KMS-11 (cell line): ENCODE measurements at regions not wholly inside any gene's neighbourhood (a gene's known extent, or its start where the extent isn't known, plus 50 kb on each side); places are given as distances from the start of the nearest gene placed in this dataset.

Source experiments
- H2AFZ ChIP-seq: fragments of 200-600 bp; sonication (generic); 2 replicates; pipeline ENCODE4 v1.6.1; 2016; ENCODE audit warnings: antibody characterized with exemption, mixed run types, low read depth
- H3K27ac ChIP-seq: fragments of 200-600 bp; sonication (generic); 2 replicates; pipeline ENCODE4 v1.6.1; 2016; ENCODE audit warnings: mild to moderate bottlenecking, mixed run types
- H3K27me3 ChIP-seq: fragments of 200-600 bp; sonication (generic); 2 replicates; pipeline ENCODE4 v1.6.1; 2017; ENCODE audit warnings: mild to moderate bottlenecking, low read depth, mixed run types, moderate library complexity; ENCODE audit not compliant: insufficient read depth
- H3K36me3 ChIP-seq: fragments of 200-600 bp; sonication (generic); 2 replicates; pipeline ENCODE4 v1.6.1; 2017; ENCODE audit warnings: mild to moderate bottlenecking, mixed run types; ENCODE audit not compliant: insufficient read depth
- H3K4me1 ChIP-seq: fragments of 200-600 bp; sonication (generic); 2 replicates; pipeline ENCODE4 v1.6.1; 2016; ENCODE audit warnings: mild to moderate bottlenecking, low read depth, mixed run types; ENCODE audit not compliant: poor library complexity, severe bottlenecking
- H3K4me2 ChIP-seq: fragments of 200-600 bp; sonication (generic); 2 replicates; pipeline ENCODE4 v1.7.0; 2016; ENCODE audit warnings: mild to moderate bottlenecking, mixed run types
- H3K4me3 ChIP-seq: fragments of 200-600 bp; sonication (generic); IDR thresholded peaks from 2 replicates; pipeline ENCODE4 v1.6.1; 2017; ENCODE audit warnings: low read depth, low read length, mixed read lengths; ENCODE audit not compliant: insufficient read depth
- H3K79me2 ChIP-seq: fragments of 200-600 bp; sonication (generic); 2 replicates; pipeline ENCODE4 v1.6.1; 2016; ENCODE audit warnings: low read depth, mixed run types; ENCODE audit not compliant: insufficient read depth
- H3K9ac ChIP-seq: fragments of 200-600 bp; sonication (generic); 2 replicates; pipeline ENCODE4 v1.6.1; 2016; ENCODE audit warnings: mild to moderate bottlenecking, mixed run types
- H4K20me1 ChIP-seq: fragments of 200-600 bp; sonication (generic); 2 replicates; pipeline ENCODE4 v1.6.1; 2016; ENCODE audit warnings: mild to moderate bottlenecking, mixed run types; ENCODE audit not compliant: insufficient read depth
- CTCF ChIP-seq: fragments of 200-600 bp; sonication (generic); conservative IDR thresholded peaks from 2 replicates; pipeline ENCODE4 v1.6.1; 2017; ENCODE audit warnings: low read depth, mild to moderate bottlenecking, antibody characterized with exemption, low read length, moderate library complexity, mixed read lengths

GRCh38 chr2:147260241-147260640, 584.6 kb upstream of the ACVR2A start:
- H3K4me1 ChIP-seq, result no peaks in the 10 kb centered on the region
- H3K9ac ChIP-seq, result no peak overlapping the region
- no peak overlapping the region for H3K4me3 ChIP-seq
- H2AFZ ChIP-seq, result no peak overlapping the region
- H3K36me3 ChIP-seq, result no peaks in the 10 kb centered on the region
- TF ChIP-seq CTCF, result no peak
- no peak overlapping the region for H3K4me2 ChIP-seq
- no peaks in the 10 kb centered on the region for H3K79me2 ChIP-seq
- no peaks in the 10 kb centered on the region for H4K20me1 ChIP-seq
- no peak overlapping the region for H3K27ac ChIP-seq
- no peaks in the 10 kb centered on the region for H3K27me3 ChIP-seq

GRCh38 chr2:147255812-147256211, 589.0 kb upstream of the ACVR2A start:
- Histone ChIP-seq H3K27me3 (no peaks in the 10 kb centered on the region), H3K36me3 (no peaks in the 10 kb centered on the region), H3K4me2 (no peak overlapping the region), H3K27ac (no peak overlapping the region), H3K4me1 (no peaks in the 10 kb centered on the region), H2AFZ (no peak overlapping the region), H3K9ac (no peak overlapping the region), H3K79me2 (no peaks in the 10 kb centered on the region), H4K20me1 (no peaks in the 10 kb centered on the region), H3K4me3 (no peak overlapping the region)
- TF ChIP-seq CTCF, result no peak

- no peaks in the 10 kb centered on the region for H3K36me3 ChIP-seq
- H4K20me1 ChIP-seq, result no peaks in the 10 kb centered on the region
- H3K27ac ChIP-seq, result no peak overlapping the region
- H3K4me3 ChIP-seq, result no peak overlapping the region
- no peak overlapping the region for H2AFZ ChIP-seq
- no peak overlapping the region for H3K4me2 ChIP-seq
- no peak overlapping the region for H3K9ac ChIP-seq
- no peaks in the 10 kb centered on the region for H3K4me1 ChIP-seq
- no peak for TF ChIP-seq CTCF
- no peaks in the 10 kb centered on the region for H3K79me2 ChIP-seq
- no peaks in the 10 kb centered on the region for H3K27me3 ChIP-seq
Measured at GRCh38 chr2:147250652-147251356, 594.0 kb upstream of the ACVR2A start.

- Histone ChIP-seq H3K27me3 (no peaks in the 10 kb centered on the region), H3K27ac (no peak overlapping the region), H3K36me3 (no peaks in the 10 kb centered on the region), H3K4me3 (no peak overlapping the region), H2AFZ (no peak overlapping the region), H4K20me1 (no peaks in the 10 kb centered on the region), H3K9ac (no peak overlapping the region), H3K4me1 (no peaks in the 10 kb centered on the region), H3K79me2 (no peaks in the 10 kb centered on the region), H3K4me2 (no peak overlapping the region)
- TF ChIP-seq CTCF, result no peak
Measured at GRCh38 chr2:147247749-147248148, 597.1 kb upstream of the ACVR2A start.
